HG03159 (cell line): ENCODE measurements at regions not wholly inside any gene's neighbourhood (a gene's known extent, or its start where the extent isn't known, plus 50 kb on each side); places are given as distances from the start of the nearest gene placed in this dataset.
"Not testable (repeated sequence)": the region's sequence is repeated elsewhere in the genome, so short reads cannot be mapped to it uniquely, and the experiment has no call there.

Experiments
- ATAC-seq: cut with Tn5 transposase; IDR thresholded peaks from one replicate; pipeline ENCODE4 v1.9.1; 2021; ENCODE audit warnings: mild to moderate bottlenecking, moderate library complexity; ENCODE audit not compliant: unreplicated experiment

GRCh38 chr7:9192969-9193368, 759.6 kb downstream of the NXPH1 start:
- no peak for ATAC-seq

DNA sequence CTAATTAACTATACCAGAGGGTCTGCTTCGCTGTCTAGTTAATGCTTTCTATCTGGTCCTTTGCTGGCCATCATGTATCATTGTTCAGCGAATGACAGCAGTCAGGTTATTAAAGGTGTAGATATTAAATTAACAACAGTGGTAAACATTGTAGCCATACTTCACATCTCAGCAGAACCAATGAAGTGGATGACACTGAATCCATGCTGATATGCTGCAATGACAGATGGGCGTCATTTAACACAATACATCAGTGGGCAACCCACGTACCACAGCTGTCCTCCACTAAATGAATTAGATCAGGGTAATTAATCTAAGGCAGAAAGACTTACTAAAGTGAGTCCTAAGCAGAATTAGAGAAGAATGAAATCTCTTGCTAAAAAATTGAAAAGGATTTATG, 767.2 kb downstream of the NXPH1 start:
- no peak for ATAC-seq

DNA sequence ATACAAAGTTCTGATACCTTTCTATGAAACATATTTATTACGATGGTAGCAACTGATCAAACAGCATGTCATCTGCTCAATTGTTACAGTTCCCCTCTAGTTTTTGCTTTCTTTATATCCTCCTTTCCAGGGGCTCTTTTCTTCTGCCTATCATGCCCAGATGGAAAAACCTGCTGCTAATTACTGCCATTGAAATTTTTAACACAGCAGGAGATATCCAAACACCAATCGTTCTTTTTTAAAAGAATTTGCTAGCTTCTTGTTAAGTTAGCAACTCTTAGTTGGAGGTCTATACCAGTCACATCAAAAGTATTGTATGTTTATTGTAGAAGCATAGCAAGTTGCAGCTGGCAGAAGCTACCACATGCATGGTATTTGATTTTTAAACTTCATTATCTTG, 768.5 kb downstream of the NXPH1 start:
- no peak for ATAC-seq

DNA sequence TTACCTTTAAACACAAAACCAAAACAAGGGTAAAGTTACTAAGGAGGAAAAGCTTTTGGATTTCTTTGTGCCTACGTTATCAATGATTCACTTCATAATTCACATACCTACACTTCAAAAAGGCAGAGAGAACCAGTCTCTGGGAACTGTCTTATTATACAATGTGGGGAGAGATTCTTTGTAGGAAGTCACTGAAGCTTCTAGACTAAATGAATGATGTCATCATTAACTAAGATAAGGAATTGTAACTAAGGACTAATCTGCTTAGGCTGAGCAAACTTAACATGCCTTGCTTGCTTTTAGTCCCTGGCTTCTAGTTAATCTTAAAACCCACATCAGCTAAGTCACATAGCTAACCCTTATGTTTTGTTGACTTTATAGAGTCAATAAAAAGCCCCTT, 771.2 kb downstream of the NXPH1 start:
- ATAC-seq, result no peak

- no peak for ATAC-seq
These were observed 776.7 kb downstream of the NXPH1 start for GRCh38 chr7:9210114-9210513.

DNA sequence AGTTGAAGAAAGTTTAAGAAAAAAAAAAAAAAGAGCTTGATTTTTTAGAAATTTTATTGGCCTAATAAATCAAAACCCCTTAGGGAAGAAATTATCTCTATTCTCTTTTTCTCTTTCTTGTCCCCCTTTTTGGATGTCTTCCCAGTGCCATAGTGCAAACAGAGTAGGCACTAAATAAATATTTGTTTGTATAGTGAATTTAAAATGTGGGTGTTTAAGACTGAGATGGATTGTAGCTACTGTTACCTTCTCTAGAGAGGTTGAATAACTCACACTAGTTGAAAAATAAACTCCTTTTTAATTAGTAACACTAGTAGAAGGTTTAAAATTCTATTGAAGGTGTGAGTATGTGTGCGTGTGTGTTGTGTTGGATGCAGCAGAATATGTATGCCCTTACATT, 783.8 kb downstream of the NXPH1 start:
- no peak for ATAC-seq

GRCh38 chr7:9226500-9226899, 793.1 kb downstream of the NXPH1 start:
- ATAC-seq, result no peak

DNA sequence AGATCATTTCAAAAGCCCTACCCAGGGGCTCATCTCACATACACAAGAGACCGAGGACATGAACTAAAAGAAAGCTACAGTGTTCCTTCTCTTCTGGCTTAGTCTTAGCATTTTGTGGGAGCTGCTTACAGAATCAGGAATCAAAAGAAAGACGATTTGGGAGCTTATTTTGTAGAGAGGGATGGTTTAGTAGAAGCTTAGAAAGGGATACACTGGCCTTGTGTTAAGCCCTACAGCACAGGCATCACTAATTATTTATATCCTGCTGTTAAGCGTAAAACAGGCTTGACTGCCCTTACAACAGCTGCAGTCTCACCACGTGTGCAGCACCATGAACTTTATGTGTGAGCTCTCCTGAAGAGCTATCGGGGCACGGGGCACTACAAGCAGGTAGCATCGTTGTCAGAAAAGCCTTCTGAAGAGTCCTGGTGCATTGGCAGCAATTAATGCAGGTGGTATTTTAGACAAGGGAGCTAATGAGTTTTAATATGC, 798.3 kb downstream of the NXPH1 start:
- ATAC-seq, result no peak

GRCh38 chr7:9240001-9240400, 806.6 kb downstream of the NXPH1 start:
- no peak for ATAC-seq

- no peak for ATAC-seq
These were observed 808.4 kb downstream of the NXPH1 start for GRCh38 chr7:9241826-9242225.

GRCh38 chr7:9242636-9243035, 809.2 kb downstream of the NXPH1 start:
- no peak for ATAC-seq

- ATAC-seq, result no peak
These were observed 817.5 kb downstream of the NXPH1 start for GRCh38 chr7:9250876-9251275.

GRCh38 chr7:9264395-9264794, 831.0 kb downstream of the NXPH1 start:
- ATAC-seq, result no peak

GRCh38 chr7:9280088-9280487, 846.7 kb downstream of the NXPH1 start:
- no peak for ATAC-seq

DNA sequence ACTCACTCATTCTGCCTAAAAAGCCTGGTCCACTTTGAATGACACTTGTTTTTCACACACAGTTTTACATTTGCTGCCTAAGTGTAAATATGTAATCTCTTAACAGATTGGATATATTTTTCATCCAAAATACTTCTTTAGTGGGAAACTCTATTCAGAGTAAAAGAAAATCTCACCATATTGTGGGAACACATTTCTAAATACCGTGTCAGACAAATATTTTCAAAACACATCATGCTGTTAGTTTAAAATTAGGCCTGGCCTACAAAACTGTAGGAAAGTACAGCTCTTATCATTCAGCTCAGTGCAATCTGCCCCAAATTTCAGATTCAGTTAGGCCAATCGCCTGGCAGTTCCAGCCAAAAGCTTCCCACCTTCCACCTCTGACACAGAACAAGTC, 849.8 kb downstream of the NXPH1 start:
- no peak for ATAC-seq

- no peak for ATAC-seq
These were observed 869.0 kb downstream of the NXPH1 start for GRCh38 chr7:9302436-9302835.

- no peak for ATAC-seq
These were observed 873.7 kb downstream of the NXPH1 start for GRCh38 chr7:9307131-9307530.

- no peak for ATAC-seq
These were observed 891.1 kb downstream of the NXPH1 start for GRCh38 chr7:9324513-9324912.

DNA sequence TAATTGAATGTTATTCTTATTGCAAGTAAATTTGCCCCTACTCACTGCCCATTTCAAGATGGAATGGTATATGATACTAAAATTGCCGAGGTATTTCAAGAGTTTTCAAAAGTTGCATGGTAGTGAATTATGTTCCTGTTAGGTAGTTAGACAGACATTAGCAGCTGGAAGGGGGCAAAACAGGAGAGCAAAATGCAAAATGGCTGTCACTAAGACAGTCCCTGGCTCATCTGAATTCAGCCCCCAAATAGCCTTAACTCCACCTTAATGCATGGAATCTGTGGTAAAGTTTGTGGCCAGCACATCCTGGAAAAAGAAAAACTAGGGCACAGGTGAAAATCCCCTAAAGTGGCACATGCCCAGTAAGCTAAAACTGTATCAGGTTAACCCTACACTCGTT, 894.9 kb downstream of the NXPH1 start:
- ATAC-seq, result no peak

- ATAC-seq, result no peak
These were observed 916.2 kb downstream of the NXPH1 start for GRCh38 chr7:9349625-9350024.

DNA sequence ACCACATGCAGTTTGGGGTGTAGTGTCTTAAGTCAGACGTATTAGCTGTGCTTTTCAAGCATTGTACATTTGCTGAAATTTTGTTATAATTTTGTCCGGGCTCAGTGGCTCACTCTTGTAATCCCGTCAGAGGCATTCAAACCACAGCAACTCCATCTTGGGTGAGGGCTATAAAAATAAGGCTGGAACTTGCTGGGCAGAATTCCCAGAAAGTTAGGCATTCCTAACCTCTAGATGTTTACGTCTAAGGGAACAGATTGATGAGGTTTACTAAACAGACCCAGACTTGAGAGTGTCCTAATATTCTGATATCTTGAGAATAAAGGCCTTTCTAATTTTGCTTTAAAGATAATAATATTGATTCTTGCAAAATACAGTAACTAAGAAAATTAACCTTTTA, 957.8 kb downstream of the NXPH1 start:
- no peak for ATAC-seq

GRCh38 chr7:9391984-9392383, 958.6 kb downstream of the NXPH1 start:
- ATAC-seq, result no peak

- ATAC-seq, result not testable (repeated sequence)
These were observed 971.0 kb downstream of the NXPH1 start for GRCh38 chr7:9404386-9404785.

- ATAC-seq, result no peak
These were observed 974.4 kb downstream of the NXPH1 start for GRCh38 chr7:9407816-9408215.
